ENCODE measurements at regions not wholly inside any gene's neighbourhood (a gene's known extent, or its start where the extent isn't known, plus 50 kb on each side); places are given as distances from the start of the nearest gene placed in this dataset.

GRCh38 chr1:79599257-79599656 is 592.7 kb upstream of the ADGRL4 start:
- FAIRE-seq (no peak), DNase-seq (no peak)
- Histone ChIP-seq H3K27me3 (ENCODE audit: control insufficient read depth, insufficient read depth, low read length) (no peaks in the 10 kb centered on the region), H3K36me3 (ENCODE audit: control insufficient read depth in 2 of 3, insufficient read depth in 3 of 3, low read length in 3 of 3) (no peaks in the 10 kb centered on the region), H3K9me3 (ENCODE audit: control insufficient read depth in 2 of 3, insufficient read depth in 1 of 3, low read length in 3 of 3) (peaks cover 0 to 4% (median 0%) of the 10 kb centered on the region in 3 donors), H3K4me1 (ENCODE audit: control insufficient read depth in 2 of 3, insufficient read depth in 2 of 3, low read depth in 1 of 3, low read length in 3 of 3) (no peaks in the 10 kb centered on the region), H3K27ac (ENCODE audit: low read depth in 2 of 2, low read length in 2 of 2) (no peak overlapping the region), H3K4me3 (ENCODE audit: low read length in 3 of 3) (no peak overlapping the region), H3K9ac (ENCODE audit: low read length in 3 of 3) (no peak overlapping the region)
- intact Hi-C loops (cut with DNase I) = no loop called here
- TF ChIP-seq CTCF (IDR thresholded peaks at IDR 0.05; ENCODE audit: borderline replicate concordance, extremely low read depth, insufficient read depth) = no peak

- DNase-seq (no peak), FAIRE-seq (no peak)
- Histone ChIP-seq H3K27me3 (ENCODE audit: control insufficient read depth, insufficient read depth, low read length) (no peaks in the 10 kb centered on the region), H3K4me3 (ENCODE audit: low read length in 3 of 3) (no peak overlapping the region), H3K9ac (ENCODE audit: low read length in 3 of 3) (no peak overlapping the region), H3K27ac (ENCODE audit: low read depth in 2 of 2, low read length in 2 of 2) (no peak overlapping the region), H3K4me1 (ENCODE audit: control insufficient read depth in 2 of 3, insufficient read depth in 2 of 3, low read depth in 1 of 3, low read length in 3 of 3) (no peaks in the 10 kb centered on the region), H3K9me3 (ENCODE audit: control insufficient read depth in 2 of 3, insufficient read depth in 1 of 3, low read length in 3 of 3) (peaks cover 0 to 4% (median 0%) of the 10 kb centered on the region in 3 donors), H3K36me3 (ENCODE audit: control insufficient read depth in 2 of 3, insufficient read depth in 3 of 3, low read length in 3 of 3) (no peaks in the 10 kb centered on the region)
- TF ChIP-seq CTCF (IDR thresholded peaks at IDR 0.05; ENCODE audit: borderline replicate concordance, extremely low read depth, insufficient read depth) = no peak
- intact Hi-C loops (cut with DNase I) = no loop called here
Measured at GRCh38 chr1:79595931-79596330, 589.4 kb upstream of the ADGRL4 start.

GRCh38 chr1:79594121-79594698 is 587.7 kb upstream of the ADGRL4 start:
- intact Hi-C loops (cut with DNase I) = no loop called here
- no peak for TF ChIP-seq CTCF (IDR thresholded peaks at IDR 0.05; ENCODE audit: borderline replicate concordance, extremely low read depth, insufficient read depth)
- H3K27ac ChIP-seq (ENCODE audit: low read depth in 2 of 2, low read length in 2 of 2) = no peak overlapping the region

GRCh38 chr1:79592707-79593106 is 586.2 kb upstream of the ADGRL4 start:
- Histone ChIP-seq H3K9ac (ENCODE audit: low read length in 3 of 3) (no peak overlapping the region), H3K36me3 (ENCODE audit: control insufficient read depth in 2 of 3, insufficient read depth in 3 of 3, low read length in 3 of 3) (no peaks in the 10 kb centered on the region), H3K27ac (ENCODE audit: low read depth in 2 of 2, low read length in 2 of 2) (no peak overlapping the region), H3K4me1 (ENCODE audit: control insufficient read depth in 2 of 3, insufficient read depth in 2 of 3, low read depth in 1 of 3, low read length in 3 of 3) (no peaks in the 10 kb centered on the region), H3K4me3 (ENCODE audit: low read length in 3 of 3) (no peak overlapping the region), H3K9me3 (ENCODE audit: control insufficient read depth in 2 of 3, insufficient read depth in 1 of 3, low read length in 3 of 3) (no peaks in the 10 kb centered on the region), H3K27me3 (ENCODE audit: control insufficient read depth, insufficient read depth, low read length) (no peaks in the 10 kb centered on the region)
- DNase-seq (no peak), FAIRE-seq (no peak)
- intact Hi-C loops (cut with DNase I) = no loop called here
- TF ChIP-seq CTCF (IDR thresholded peaks at IDR 0.05; ENCODE audit: borderline replicate concordance, extremely low read depth, insufficient read depth) = no peak

More at GRCh38 chr1:79594121-79594698, 587.7 kb upstream of the ADGRL4 start:
- Histone ChIP-seq H3K4me3 (ENCODE audit: low read length in 3 of 3) (no peak overlapping the region), H3K9ac (ENCODE audit: low read length in 3 of 3) (no peak overlapping the region), H3K9me3 (ENCODE audit: control insufficient read depth in 2 of 3, insufficient read depth in 1 of 3, low read length in 3 of 3) (no peaks in the 10 kb centered on the region), H3K36me3 (ENCODE audit: control insufficient read depth in 2 of 3, insufficient read depth in 3 of 3, low read length in 3 of 3) (no peaks in the 10 kb centered on the region), H3K4me1 (ENCODE audit: control insufficient read depth in 2 of 3, insufficient read depth in 2 of 3, low read depth in 1 of 3, low read length in 3 of 3) (no peaks in the 10 kb centered on the region), H3K27me3 (ENCODE audit: control insufficient read depth, insufficient read depth, low read length) (no peaks in the 10 kb centered on the region)
- no peak for DNase-seq
- no peak for FAIRE-seq

Measured in kidney (tissue), 13 donors.